ENCODE measurements at regions not wholly inside any gene's neighbourhood (a gene's known extent, or its start where the extent isn't known, plus 50 kb on each side); places are given as distances from the start of the nearest gene placed in this dataset.

DNA sequence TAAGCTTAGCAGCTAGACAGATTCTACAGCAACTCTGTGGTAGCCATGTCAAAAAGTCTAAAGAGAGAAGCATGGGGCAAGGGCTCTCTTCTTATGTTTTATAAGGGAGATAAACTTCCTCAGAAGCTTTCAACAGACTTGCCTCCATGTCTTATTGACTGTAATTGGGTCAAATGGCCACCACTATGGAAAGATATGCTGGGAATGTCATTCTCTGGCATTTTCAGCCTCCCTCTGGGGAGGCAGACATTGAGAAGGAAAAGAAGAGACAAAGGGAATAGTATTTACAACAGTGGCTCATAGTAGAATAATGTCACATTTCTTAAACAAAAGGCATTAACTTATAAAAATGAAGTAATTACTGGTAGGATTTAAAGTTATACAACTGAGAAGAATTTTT lies 1964.5 kb upstream of the PIK3C3 start:
- H3K27ac Mint-ChIP-seq (ENCODE audit: unreplicated experiment) = no peak overlapping the region
- DNase-seq = no peak
- H3K36me3 Mint-ChIP-seq (ENCODE audit: insufficient read depth, unreplicated experiment) = no peaks in the 10 kb centered on the region
- ChIA-PET POLR2A (no interaction called here), CTCF (no interaction called here)
- H3K36me3 ChIP-seq (ENCODE audit: control insufficient read depth, insufficient read depth, low read length) = no peaks in the 10 kb centered on the region
- no peak overlapping the region for H3K4me3 Mint-ChIP-seq (ENCODE audit: unreplicated experiment)
- H3K27me3 ChIP-seq (replicated peaks; ENCODE audit: control insufficient read depth, insufficient read depth, low read length) = no peaks in the 10 kb centered on the region
- no peak overlapping the region for H3K4me3 ChIP-seq (ENCODE audit: low read depth, low read length)
- TF ChIP-seq, protein P1, sequence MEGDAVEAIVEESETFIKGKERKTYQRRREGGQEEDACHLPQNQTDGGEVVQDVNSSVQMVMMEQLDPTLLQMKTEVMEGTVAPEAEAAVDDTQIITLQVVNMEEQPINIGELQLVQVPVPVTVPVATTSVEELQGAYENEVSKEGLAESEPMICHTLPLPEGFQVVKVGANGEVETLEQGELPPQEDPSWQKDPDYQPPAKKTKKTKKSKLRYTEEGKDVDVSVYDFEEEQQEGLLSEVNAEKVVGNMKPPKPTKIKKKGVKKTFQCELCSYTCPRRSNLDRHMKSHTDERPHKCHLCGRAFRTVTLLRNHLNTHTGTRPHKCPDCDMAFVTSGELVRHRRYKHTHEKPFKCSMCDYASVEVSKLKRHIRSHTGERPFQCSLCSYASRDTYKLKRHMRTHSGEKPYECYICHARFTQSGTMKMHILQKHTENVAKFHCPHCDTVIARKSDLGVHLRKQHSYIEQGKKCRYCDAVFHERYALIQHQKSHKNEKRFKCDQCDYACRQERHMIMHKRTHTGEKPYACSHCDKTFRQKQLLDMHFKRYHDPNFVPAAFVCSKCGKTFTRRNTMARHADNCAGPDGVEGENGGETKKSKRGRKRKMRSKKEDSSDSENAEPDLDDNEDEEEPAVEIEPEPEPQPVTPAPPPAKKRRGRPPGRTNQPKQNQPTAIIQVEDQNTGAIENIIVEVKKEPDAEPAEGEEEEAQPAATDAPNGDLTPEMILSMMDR (IDR thresholded peaks at IDR 0.05; ENCODE audit: insufficient read depth in 1 of 2, low read depth in 1 of 2, low read length in 1 of 2, severe bottlenecking in 1 of 2, unreplicated experiment in 1 of 2) = no peak
- no peaks in the 10 kb centered on the region for H3K9me3 Mint-ChIP-seq (ENCODE audit: unreplicated experiment)
- no peaks in the 10 kb centered on the region for H3K4me1 Mint-ChIP-seq (ENCODE audit: low read depth, unreplicated experiment)
- H3K4me1 ChIP-seq = no peaks in the 10 kb centered on the region
- intact Hi-C loops (cut with micrococcal nuclease; ENCODE audit: unreplicated experiment) = no loop called here
- H3K9me3 ChIP-seq = no peaks in the 10 kb centered on the region
- no peaks in the 10 kb centered on the region for H3K27me3 Mint-ChIP-seq (ENCODE audit: insufficient read depth, unreplicated experiment)
- no TSS peak for BruUV-seq (replicated peaks)

DNA sequence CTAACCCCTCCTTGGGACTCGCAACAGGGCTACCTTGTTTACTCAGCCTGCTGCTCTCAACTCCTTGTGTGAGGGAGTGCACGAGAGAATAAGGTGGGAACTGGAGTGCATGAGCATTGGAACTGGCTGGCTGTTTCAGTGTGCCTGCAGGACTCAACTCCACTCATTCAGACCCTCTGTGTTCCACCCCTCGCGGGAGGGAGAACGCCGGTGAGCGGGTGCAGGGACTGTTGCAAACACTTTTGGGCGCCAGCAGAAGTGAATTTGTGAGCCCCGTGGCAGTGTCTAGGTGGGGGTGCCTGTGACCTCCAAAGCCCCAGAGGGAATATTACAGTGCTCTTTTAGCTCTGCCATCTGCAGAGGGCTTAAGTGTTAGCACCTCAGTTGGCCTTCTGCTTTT lies 1978.3 kb upstream of the PIK3C3 start:
- Mint-ChIP-seq H3K36me3 (ENCODE audit: insufficient read depth, unreplicated experiment) (no peaks in the 10 kb centered on the region), H3K9me3 (ENCODE audit: unreplicated experiment) (no peaks in the 10 kb centered on the region)
- H3K36me3 ChIP-seq (ENCODE audit: control insufficient read depth, insufficient read depth, low read length) = no peaks in the 10 kb centered on the region

DNA sequence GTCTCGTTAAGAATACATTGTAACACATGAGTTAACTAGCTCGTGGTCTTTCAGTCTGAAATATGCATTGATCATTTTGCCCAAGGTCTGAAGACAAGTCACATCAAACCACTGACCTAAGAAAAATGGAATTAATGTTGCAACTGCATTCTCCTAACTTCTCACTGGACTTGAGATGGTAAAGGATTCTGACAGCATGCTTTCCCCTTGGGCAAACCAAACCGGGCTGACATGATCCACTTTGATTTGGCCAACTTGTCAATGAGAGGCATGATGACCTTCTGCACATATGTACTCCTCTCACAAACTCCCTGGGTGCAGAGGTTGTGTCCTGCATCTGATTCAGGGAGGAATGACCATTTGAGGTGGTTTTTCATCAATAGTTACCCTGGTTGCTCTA lies 1982.5 kb upstream of the PIK3C3 start:
- intact Hi-C loops (cut with micrococcal nuclease; ENCODE audit: unreplicated experiment) = loop anchor here (10.0 kb wide), 1 partner anchor 118 kb away; no protein-coding TSS in a partner anchor
- ChIA-PET POLR2A (no interaction called here), CTCF (no interaction called here)
- no peak for DNase-seq
- H3K4me3 Mint-ChIP-seq (ENCODE audit: unreplicated experiment) = no peak overlapping the region
- H3K4me1 ChIP-seq = no peaks in the 10 kb centered on the region
- no peaks in the 10 kb centered on the region for H3K4me1 Mint-ChIP-seq (ENCODE audit: low read depth, unreplicated experiment)
- no peaks in the 10 kb centered on the region for H3K9me3 ChIP-seq
- H3K4me3 ChIP-seq (ENCODE audit: low read depth, low read length) = no peak overlapping the region
- H3K9me3 Mint-ChIP-seq (ENCODE audit: unreplicated experiment) = no peaks in the 10 kb centered on the region
- no peaks in the 10 kb centered on the region for H3K36me3 ChIP-seq (ENCODE audit: control insufficient read depth, insufficient read depth, low read length)
- no peaks in the 10 kb centered on the region for H3K27me3 ChIP-seq (replicated peaks; ENCODE audit: control insufficient read depth, insufficient read depth, low read length)
- H3K36me3 Mint-ChIP-seq (ENCODE audit: insufficient read depth, unreplicated experiment) = no peaks in the 10 kb centered on the region
- no TSS peak for BruUV-seq (replicated peaks)
- no peak overlapping the region for H3K27ac Mint-ChIP-seq (ENCODE audit: unreplicated experiment)
- no peaks in the 10 kb centered on the region for H3K27me3 Mint-ChIP-seq (ENCODE audit: insufficient read depth, unreplicated experiment)
- TF ChIP-seq, protein P1 (IDR thresholded peaks at IDR 0.05; ENCODE audit: insufficient read depth in 1 of 2, low read depth in 1 of 2, low read length in 1 of 2, severe bottlenecking in 1 of 2, unreplicated experiment in 1 of 2) = no peak

More for the DNA sequence above, 1978.3 kb upstream of the PIK3C3 start:
- no peaks in the 10 kb centered on the region for H3K27me3 ChIP-seq (replicated peaks; ENCODE audit: control insufficient read depth, insufficient read depth, low read length)
- no peak overlapping the region for H3K4me3 Mint-ChIP-seq (ENCODE audit: unreplicated experiment)
- DNase-seq = no peak
- BruUV-seq (replicated peaks) = no TSS peak
- TF ChIP-seq, protein P1 (IDR thresholded peaks at IDR 0.05; ENCODE audit: insufficient read depth in 1 of 2, low read depth in 1 of 2, low read length in 1 of 2, severe bottlenecking in 1 of 2, unreplicated experiment in 1 of 2) = no peak
- POLR2A ChIA-PET = no interaction called here
- H3K4me1 ChIP-seq = no peaks in the 10 kb centered on the region
- CTCF ChIA-PET = no interaction called here
- no peak overlapping the region for H3K27ac Mint-ChIP-seq (ENCODE audit: unreplicated experiment)
- H3K9me3 ChIP-seq = no peaks in the 10 kb centered on the region
- intact Hi-C loops (cut with micrococcal nuclease; ENCODE audit: unreplicated experiment) = loop anchor here (10.0 kb wide), 1 partner anchor 122 kb away; no protein-coding TSS in a partner anchor
- no peaks in the 10 kb centered on the region for H3K27me3 Mint-ChIP-seq (ENCODE audit: insufficient read depth, unreplicated experiment)
- H3K4me3 ChIP-seq (ENCODE audit: low read depth, low read length) = no peak overlapping the region
- H3K4me1 Mint-ChIP-seq (ENCODE audit: low read depth, unreplicated experiment) = no peaks in the 10 kb centered on the region

All from Caco-2 (cell line).